ENCODE measurements at regions not wholly inside any gene's neighbourhood (a gene's known extent, or its start where the extent isn't known, plus 50 kb on each side); places are given as distances from the start of the nearest gene placed in this dataset.
A peak's percentile ranks its signal among the peaks of the same experiment; 100 is the strongest.
"Not testable (repeated sequence)": the region's sequence is repeated elsewhere in the genome, so short reads cannot be mapped to it uniquely, and the experiment has no call there.

- DNase-seq: peak; percentile 51
- in situ Hi-C loops (cut with MboI; ENCODE audit: low pct_unique_long_range_greater_than_20kb, low sequenced_read_pairs): no loop called here
These were observed 210.7 kb downstream of the BCAS1 start for GRCh38 chr20:53859684-53860083.

- DNase-seq; in situ Hi-C loops (cut with MboI; ENCODE audit: low pct_unique_long_range_greater_than_20kb, low sequenced_read_pairs): not testable (repeated sequence)
These were observed 211.4 kb downstream of the BCAS1 start for GRCh38 chr20:53859009-53859408.

DNA sequence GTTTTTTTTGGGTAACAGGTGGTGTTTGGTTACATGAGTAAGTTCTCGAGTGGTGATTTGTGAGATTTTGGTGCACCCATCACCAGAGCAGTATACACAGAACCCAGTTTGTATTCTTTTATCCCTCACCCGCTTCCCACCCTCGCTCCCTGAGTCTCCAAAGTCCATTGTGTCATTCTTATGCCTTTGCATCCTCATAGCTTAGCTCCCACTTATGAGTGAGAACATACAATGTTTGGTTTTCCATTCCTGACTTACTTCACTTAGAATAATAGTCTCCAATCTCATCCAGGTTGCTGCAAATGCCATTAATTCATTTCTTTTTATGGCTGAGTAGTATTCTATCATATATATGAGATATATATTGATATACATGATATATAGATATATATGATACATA lies 211.9 kb downstream of the BCAS1 start:
- in situ Hi-C loops (cut with MboI; ENCODE audit: low pct_unique_long_range_greater_than_20kb, low sequenced_read_pairs); DNase-seq: not testable (repeated sequence)

GRCh38 chr20:53857723-53858236 lies 212.6 kb downstream of the BCAS1 start:
- in situ Hi-C loops (cut with MboI; ENCODE audit: low pct_unique_long_range_greater_than_20kb, low sequenced_read_pairs): no loop called here
- no peak for DNase-seq

GRCh38 chr20:53856300-53857295 lies 213.8 kb downstream of the BCAS1 start:
- in situ Hi-C loops (cut with MboI; ENCODE audit: low pct_unique_long_range_greater_than_20kb, low sequenced_read_pairs): no loop called here
- DNase-seq: no peak

- no peak for DNase-seq
- in situ Hi-C loops (cut with MboI; ENCODE audit: low pct_unique_long_range_greater_than_20kb, low sequenced_read_pairs): no loop called here
These were observed 214.7 kb downstream of the BCAS1 start for GRCh38 chr20:53855733-53856132.

- DNase-seq; in situ Hi-C loops (cut with MboI; ENCODE audit: low pct_unique_long_range_greater_than_20kb, low sequenced_read_pairs): not testable (repeated sequence)
These were observed 215.8 kb downstream of the BCAS1 start for GRCh38 chr20:53854609-53854926.

DNA sequence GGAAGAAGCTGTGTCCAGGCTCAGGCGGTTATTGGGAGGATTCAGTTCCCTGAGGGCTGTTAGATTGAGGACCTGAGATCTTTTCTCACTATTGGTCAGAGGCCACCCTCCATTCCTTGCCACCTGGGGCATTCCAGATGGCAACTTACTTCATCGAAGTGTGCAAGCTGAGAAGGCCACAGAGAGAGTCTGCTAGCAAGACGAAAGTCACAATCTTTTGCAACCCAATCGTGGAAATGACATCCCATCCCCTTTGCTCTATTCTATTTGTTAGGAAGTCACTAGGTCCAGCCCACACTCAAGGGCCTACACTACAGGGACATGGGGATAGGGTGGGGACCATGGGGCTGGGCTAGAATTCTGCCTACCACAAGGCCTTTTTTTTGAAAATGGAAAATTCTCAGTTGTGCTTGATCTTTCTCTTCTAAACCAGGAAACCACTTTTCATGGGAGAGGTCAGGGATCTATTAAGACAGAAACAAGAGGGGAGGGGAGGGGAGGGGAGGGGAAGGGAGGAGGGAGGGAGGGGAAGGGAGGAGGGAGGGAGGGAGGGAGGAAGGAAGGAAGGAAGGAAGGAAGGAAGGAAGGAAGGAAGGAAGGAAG lies 217.2 kb downstream of the BCAS1 start:
- DNase-seq: no peak
- in situ Hi-C loops (cut with MboI; ENCODE audit: low pct_unique_long_range_greater_than_20kb, low sequenced_read_pairs): no loop called here

DNA sequence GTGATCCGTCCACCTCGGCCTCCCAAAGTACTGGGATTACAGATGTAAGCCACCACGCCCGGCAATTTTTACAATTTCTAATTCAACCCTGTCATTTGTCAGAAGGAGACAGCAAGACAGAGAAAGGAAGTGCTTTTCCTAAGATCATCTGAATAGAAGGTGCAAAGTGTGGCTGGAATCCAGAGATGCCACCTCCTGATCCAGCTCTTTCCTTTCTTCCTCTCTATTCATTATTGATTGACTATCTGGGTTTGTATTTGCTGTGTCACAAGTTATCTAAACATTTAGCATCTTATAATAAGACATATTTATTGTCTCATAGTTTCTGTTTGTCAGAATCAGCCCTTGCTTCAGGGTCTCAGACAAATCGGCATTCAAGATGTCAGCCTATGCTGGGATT lies 217.7 kb downstream of the BCAS1 start:
- in situ Hi-C loops (cut with MboI; ENCODE audit: low pct_unique_long_range_greater_than_20kb, low sequenced_read_pairs): no loop called here
- DNase-seq: no peak

- in situ Hi-C loops (cut with MboI; ENCODE audit: low pct_unique_long_range_greater_than_20kb, low sequenced_read_pairs): no loop called here
- DNase-seq: no peak
These were observed 218.4 kb downstream of the BCAS1 start for GRCh38 chr20:53852014-53852413.

- in situ Hi-C loops (cut with MboI; ENCODE audit: low pct_unique_long_range_greater_than_20kb, low sequenced_read_pairs): no loop called here
- no peak for DNase-seq
These were observed 220.1 kb downstream of the BCAS1 start for GRCh38 chr20:53850319-53850718.

DNA sequence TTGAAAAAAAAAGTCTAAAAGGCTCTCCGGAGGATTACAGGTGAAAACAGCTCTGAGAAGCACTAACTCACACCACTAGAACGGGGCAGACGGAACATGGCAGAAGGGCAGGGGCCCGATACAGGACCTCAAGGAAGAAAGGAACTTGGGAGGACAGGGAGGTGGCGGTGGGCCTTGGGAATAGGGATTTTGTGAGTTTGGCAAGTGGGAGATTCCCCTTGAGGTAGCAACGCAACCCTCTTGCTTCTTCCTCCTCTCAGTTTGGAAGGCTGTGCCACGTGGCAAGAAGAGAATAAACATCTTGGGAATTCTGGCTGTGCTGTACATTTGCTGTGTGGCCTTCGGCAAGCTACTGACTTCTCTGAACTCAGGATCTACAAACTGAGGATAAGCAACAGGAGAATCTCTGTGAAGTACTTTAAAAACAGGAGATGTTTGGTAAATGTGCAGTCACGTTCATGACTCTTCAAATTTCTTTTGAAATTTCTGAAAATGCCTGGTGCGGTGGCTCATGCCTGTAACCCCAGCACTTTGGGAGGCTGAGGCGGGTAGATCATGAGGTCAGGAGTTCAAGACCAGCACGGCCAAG lies 220.8 kb downstream of the BCAS1 start:
- no peak for DNase-seq
- in situ Hi-C loops (cut with MboI; ENCODE audit: low pct_unique_long_range_greater_than_20kb, low sequenced_read_pairs): no loop called here

DNA sequence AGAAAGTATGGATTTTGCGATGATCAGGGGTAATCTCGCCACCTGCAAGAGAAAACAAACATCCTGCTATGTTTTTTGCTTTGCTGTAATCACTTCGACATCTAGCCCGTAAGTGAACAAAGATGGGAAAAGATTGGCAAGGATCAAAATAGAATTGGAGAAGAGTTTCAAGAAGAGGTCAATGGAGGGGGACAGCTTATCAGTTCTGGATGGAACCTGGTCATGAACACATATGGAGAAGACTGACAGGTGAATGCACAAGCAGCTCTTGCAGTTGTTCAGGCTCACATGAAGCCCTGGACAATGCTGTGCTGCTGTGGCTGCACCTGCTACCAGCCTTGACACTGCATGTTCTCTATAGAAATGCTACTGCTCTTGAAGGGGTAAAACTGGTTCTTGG lies 222.1 kb downstream of the BCAS1 start:
- in situ Hi-C loops (cut with MboI; ENCODE audit: low pct_unique_long_range_greater_than_20kb, low sequenced_read_pairs): no loop called here
- DNase-seq: no peak

GRCh38 chr20:53847837-53848170 lies 222.6 kb downstream of the BCAS1 start:
- peak; percentile 44 for DNase-seq
- in situ Hi-C loops (cut with MboI; ENCODE audit: low pct_unique_long_range_greater_than_20kb, low sequenced_read_pairs): no loop called here

GRCh38 chr20:53847139-53847836 lies 223.1 kb downstream of the BCAS1 start:
- in situ Hi-C loops (cut with MboI; ENCODE audit: low pct_unique_long_range_greater_than_20kb, low sequenced_read_pairs): no loop called here
- peak; percentile 73 for DNase-seq

GRCh38 chr20:53846640-53847039 lies 223.8 kb downstream of the BCAS1 start:
- no peak for DNase-seq
- in situ Hi-C loops (cut with MboI; ENCODE audit: low pct_unique_long_range_greater_than_20kb, low sequenced_read_pairs): no loop called here

GRCh38 chr20:53845980-53846379 lies 224.4 kb downstream of the BCAS1 start:
- in situ Hi-C loops (cut with MboI; ENCODE audit: low pct_unique_long_range_greater_than_20kb, low sequenced_read_pairs): no loop called here
- DNase-seq: no peak

DNA sequence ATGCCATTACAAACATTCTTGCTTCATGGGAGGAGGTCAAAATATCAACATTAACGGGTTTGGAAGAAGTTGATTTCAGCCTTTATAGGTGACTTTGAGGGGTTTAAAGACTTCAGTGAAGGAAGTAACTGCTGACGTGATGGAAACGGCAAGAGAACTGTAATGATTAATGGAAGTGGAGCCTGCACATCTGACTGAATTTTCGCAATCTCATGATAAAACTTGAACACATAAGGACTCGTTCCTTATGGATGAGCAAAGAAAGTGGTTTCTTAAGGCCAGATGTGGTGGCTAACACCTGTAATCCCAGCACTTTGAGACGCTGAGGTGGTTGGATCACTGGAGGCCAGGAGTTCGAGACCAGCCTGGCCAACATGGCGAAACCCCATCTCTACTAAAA lies 226.1 kb downstream of the BCAS1 start:
- DNase-seq: no peak
- in situ Hi-C loops (cut with MboI; ENCODE audit: low pct_unique_long_range_greater_than_20kb, low sequenced_read_pairs): no loop called here

GRCh38 chr20:53843645-53844044 lies 226.7 kb downstream of the BCAS1 start:
- in situ Hi-C loops (cut with MboI; ENCODE audit: low pct_unique_long_range_greater_than_20kb, low sequenced_read_pairs): no loop called here

More at GRCh38 chr20:53843645-53844044, 226.7 kb downstream of the BCAS1 start:
- DNase-seq: no peak
